GM12891 (cell line): ENCODE measurements at regions not wholly inside any gene's neighbourhood (a gene's known extent, or its start where the extent isn't known, plus 50 kb on each side); places are given as distances from the start of the nearest gene placed in this dataset.
"Not testable (repeated sequence)": the region's sequence is repeated elsewhere in the genome, so short reads cannot be mapped to it uniquely, and the experiment has no call there.

ENCODE experiments used
- DNase-seq: peaks from one replicate; pipeline ENCODE4 v3.0.0; 2011; ENCODE audit warnings: low spot score; ENCODE audit not compliant: insufficient read length
- FAIRE-seq: peaks from 2 replicates; lab custom pipeline; 2011; peaks lifted over from hg19 to GRCh38; lab: Jason Lieb, UNC
- PAX5 ChIP-seq: IDR thresholded peaks from 2 replicates; pipeline ENCODE4 v1.6.1; 2011; ENCODE audit warnings: low read length, moderate library complexity, mild to moderate bottlenecking; ENCODE audit not compliant: insufficient read depth, severe bottlenecking
- POLR2A ChIP-seq: IDR thresholded peaks from 2 replicates; pipeline ENCODE4 v1.6.1; 2011; ENCODE audit warnings: low read depth, low read length, control low read depth
- POLR2AphosphoS5 ChIP-seq: IDR thresholded peaks from 2 replicates; pipeline ENCODE4 v1.6.1; 2011; ENCODE audit warnings: low read depth, low read length, control low read depth
- POU2F2 ChIP-seq: IDR thresholded peaks from 2 replicates; pipeline ENCODE4 v1.6.1; 2011; ENCODE audit warnings: low read depth, mild to moderate bottlenecking, control low read depth, low read length, moderate library complexity
- SPI1 ChIP-seq: IDR thresholded peaks from 2 replicates; pipeline ENCODE4 v1.6.1; 2011; ENCODE audit warnings: low read depth, low read length, control low read depth
- TAF1 ChIP-seq: IDR thresholded peaks from 2 replicates; pipeline ENCODE4 v1.6.1; 2011; ENCODE audit warnings: low read depth, low read length, control low read depth

DNA sequence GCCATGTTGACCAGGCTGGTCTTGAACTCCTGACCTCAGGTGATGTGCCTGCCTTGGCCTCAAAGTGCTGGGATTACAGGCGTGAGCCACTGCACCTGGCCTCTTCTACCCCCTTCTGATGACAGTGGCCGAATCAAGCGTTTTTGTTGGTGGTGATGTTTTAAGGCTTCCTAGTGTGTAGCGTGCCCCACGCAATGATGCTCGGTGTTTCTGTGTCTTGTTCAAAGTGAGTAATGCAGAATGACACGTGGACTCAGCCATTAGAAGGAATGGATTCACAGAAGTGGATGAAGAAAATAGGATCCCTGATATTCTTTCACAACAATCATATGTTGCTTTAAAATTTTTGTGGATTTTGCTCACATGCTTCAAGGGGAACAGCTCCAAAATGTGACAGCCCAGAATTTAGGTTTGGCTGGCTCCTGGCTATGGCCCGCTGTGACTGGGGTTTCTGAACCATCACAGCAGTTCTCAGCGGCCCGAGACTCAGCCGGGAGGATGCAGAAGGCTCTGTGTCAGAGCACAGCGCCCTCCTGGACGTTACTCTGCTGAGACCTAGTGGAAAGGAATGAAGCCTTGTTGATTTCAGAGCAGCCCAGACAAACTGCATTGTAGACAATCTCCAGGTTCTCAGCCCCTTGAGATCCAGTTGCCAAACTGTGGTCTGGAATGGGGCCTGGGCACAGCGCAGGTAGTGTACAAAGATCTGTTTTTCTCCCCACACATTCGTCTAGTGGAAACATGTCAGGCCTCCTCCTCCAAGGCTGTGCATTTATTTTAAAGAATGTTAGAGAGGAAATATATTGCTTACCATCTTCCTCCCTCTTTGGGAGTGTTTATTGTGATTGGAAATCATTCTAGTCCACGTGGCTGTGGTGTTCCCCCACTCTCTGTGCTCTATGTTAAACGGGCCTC is 57.6 kb upstream of the TIAM2 start:
- no peak for DNase-seq
- FAIRE-seq: no peak
- no peak for TF ChIP-seq POU2F2
- TF ChIP-seq PAX5: no peak

DNA sequence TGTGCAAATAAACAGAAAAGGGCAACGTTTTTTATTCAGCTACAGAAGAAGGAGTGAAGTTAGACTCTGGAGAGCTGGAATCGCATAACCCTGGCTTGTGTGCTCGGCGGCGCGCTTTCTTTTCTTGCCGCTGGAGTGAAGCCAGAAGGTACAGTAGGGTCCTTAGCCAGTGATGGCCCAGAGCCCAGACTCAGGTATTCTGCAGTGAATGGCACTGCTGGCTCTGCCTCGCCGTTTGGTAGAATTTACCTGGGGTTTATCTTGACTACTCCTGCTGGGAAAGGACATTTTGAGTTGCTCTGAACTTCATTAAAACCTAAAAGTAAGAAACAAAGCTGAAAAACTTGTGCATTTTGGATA is 56.9 kb upstream of the TIAM2 start:
- TF ChIP-seq POLR2AphosphoS5 (no peak), TAF1 (no peak), POU2F2 (no peak), PAX5 (no peak), SPI1 (no peak), POLR2A (no peak)
- no peak for FAIRE-seq
- no peak for DNase-seq

DNA sequence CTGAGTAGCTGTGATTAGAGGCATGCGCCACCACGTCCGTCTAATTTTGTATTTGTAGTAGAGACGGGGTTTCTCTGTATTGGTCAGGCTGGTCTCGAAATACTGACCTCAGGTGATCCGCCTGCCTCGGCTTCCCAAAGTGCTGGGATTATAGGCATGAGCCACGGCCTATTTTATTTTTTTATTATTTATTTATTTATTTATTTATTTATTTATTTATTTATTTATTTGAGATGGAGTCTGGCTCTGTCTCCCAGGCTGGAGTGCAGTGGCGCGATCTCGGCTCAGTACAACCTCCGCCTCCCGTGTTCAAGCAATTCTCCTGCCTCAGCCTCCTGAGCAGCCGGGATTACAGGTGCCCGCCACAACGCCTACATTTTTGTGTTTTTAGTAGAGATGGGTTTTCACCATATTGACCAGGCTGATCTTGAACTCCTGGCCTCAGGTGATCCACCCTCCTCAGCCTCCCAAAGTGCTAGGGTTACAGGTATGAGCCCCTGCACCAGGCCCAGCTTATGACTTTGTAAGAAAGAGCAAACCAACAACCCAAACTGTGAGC is 56.3 kb upstream of the TIAM2 start:
- not testable (repeated sequence) for FAIRE-seq, DNase-seq

DNA sequence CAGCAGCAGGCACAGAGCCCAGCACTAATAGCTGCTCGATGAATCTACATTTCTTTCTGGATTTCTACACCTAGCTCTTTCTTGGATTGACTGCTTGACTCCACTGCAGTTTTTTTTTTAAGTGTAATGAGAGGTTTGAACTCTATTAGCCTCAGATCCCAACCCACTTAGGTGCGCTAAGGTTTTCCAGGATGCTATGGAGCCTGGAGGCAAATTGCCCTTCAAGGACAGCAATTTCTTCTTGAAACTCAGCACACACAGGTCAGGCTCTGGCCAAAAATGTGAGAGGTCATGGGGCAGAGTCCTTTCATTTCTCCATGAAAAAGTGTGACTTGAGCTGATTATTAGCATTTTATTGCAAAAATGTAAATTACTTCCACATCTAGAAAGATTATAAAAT is 52.3 kb upstream of the TIAM2 start:
- DNase-seq: no peak
- no peak for TF ChIP-seq POU2F2
- no peak for TF ChIP-seq POLR2AphosphoS5
- no peak for TF ChIP-seq POLR2A
- no peak for TF ChIP-seq SPI1
- TF ChIP-seq PAX5: no peak
- no peak for TF ChIP-seq TAF1
- FAIRE-seq: no peak

DNA sequence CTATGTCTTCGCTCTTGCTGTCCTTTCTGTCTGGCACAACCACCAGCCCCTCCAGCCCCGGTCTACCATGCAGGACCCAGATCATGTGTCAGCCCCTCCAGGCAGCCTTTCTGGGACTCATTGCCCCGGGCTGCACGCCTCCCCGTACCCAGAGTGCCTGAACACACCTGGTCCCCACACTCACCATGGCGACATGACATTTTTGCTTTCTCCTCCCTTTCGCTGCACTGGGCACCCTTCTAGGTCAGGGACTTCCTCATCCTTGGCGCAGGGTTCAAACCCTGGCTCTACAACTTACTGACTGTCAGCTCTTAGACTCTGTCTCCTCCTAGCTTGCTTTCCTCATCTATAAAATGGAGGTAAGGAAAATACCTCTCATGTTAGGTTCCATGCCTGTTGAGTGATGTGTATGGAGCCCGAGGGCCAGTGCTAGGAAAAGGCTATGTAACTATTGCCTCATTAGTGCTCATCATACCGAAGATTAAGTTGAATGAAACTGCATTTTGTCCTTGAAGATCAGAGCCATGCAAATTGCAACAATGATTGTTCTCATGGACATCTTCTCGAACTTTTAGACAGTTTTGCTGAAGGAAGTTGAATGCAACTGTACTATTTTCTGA is 49.7 kb upstream of the TIAM2 start:
- TF ChIP-seq POLR2A: no peak
- no peak for FAIRE-seq
- DNase-seq: no peak
